ENCODE measurements at regions not wholly inside any gene's neighbourhood (a gene's known extent, or its start where the extent isn't known, plus 50 kb on each side); places are given as distances from the start of the nearest gene placed in this dataset.

DNA sequence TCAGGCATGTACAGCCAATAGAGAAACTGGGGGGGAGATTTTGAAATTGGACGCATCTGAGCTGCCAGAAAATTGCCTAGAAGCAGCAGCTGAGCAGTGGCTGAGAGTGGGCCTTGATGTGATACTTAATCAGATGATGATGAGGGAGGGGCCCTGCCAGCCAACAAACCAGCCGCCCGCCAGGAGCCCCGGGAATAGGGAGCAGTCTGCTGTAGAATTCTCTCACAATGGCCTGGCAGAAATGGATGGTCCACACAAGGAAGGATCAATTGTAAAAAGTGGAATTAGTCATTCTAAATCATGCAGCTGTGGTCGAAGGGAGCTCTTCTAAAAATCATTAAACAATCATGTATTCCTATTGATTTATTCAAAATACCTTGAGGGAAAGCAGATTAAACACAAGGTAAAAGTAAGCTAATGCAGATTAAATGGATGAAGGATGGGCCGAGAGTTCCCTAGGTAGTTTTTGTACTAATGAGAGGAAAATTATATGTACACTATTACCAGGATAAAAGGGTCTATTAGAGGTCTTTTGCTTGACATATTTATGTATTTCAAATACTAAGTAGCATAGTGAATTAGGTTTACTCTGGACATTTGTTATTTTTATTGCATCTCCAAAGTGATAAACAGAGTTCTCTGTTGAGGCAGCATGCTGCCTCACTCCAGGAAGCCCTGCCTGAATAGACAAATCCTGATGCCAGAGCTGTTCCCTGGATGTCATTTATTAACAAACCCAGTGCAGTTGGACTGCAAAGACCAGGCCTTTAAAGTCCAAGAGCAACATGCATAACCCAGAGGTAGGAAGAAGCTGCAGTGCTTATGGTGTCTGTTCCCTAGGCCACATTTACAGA is 91.3 kb downstream of the NKX6-1 start:
- no peak overlapping the region for H3K4me3 ChIP-seq
- no peak overlapping the region for H3K27ac ChIP-seq (ENCODE audit: extremely low read depth, low read depth, low read length)
- H3K9me3 ChIP-seq (replicated peaks; ENCODE audit: control insufficient read depth, insufficient read depth, low read depth, low read length), result no peaks in the 10 kb centered on the region
- no TSS peak for BruUV-seq (replicated peaks)
- no peaks in the 10 kb centered on the region for H3K27me3 ChIP-seq (ENCODE audit: control insufficient read depth in 2 of 2, insufficient read depth in 2 of 2, low read length in 2 of 2)
- H3K9ac ChIP-seq (ENCODE audit: insufficient read depth in 1 of 2, low read depth in 2 of 2, low read length in 2 of 2), result no peak overlapping the region
- in situ Hi-C loops (cut with MboI) (no loop called here), intact Hi-C loops (cut with micrococcal nuclease) (no loop called here)
- 2% methylated on average over 6 of the region's 6 CpGs for WGBS (ENCODE audit: insufficient coverage, low coverage, missing lambda C conversion rate)
- TF ChIP-seq SNIP1 (IDR thresholded peaks at IDR 0.05; ENCODE audit: low read depth) (no peak), FOXJ3 (CRISPR knock-in tag; IDR thresholded peaks at IDR 0.05) (no peak), MYC (IDR thresholded peaks at IDR 0.05; ENCODE audit: low read depth, low read length) (no peak), MYC (CRISPR knock-in tag; IDR thresholded peaks at IDR 0.05; ENCODE audit: borderline replicate concordance, low read depth) (no peak), ZNF197 (CRISPR knock-in tag; IDR thresholded peaks at IDR 0.05; ENCODE audit: low read depth) (no peak), SETDB1 (IDR thresholded peaks at IDR 0.05; ENCODE audit: low read length) (no peak), MEF2D (tag; conservative IDR thresholded peaks at IDR 0.05; ENCODE audit: low read depth) (no peak)
- CTCF ChIA-PET (ENCODE audit: low intra/inter-chr PET ratio), result no interaction called here
- no peaks in the 10 kb centered on the region for H3K79me2 ChIP-seq (ENCODE audit: control insufficient read depth, insufficient read depth, low read length)
- FAIRE-seq (no peak), ATAC-seq (no peak), DNase-seq (ENCODE audit: extremely low read depth in 1 of 4, low spot score in 3 of 4) (no peak)
- H4K20me1 ChIP-seq (replicated peaks; ENCODE audit: control insufficient read depth, insufficient read depth, low read length), result no peaks in the 10 kb centered on the region
- POLR2A ChIA-PET, result no interaction called here
- H3K9me1 ChIP-seq (ENCODE audit: control insufficient read depth, insufficient read depth, low read length), result no peaks in the 10 kb centered on the region
- H3K4me1 ChIP-seq (replicated peaks in 1 of 2; ENCODE audit: control insufficient read depth in 2 of 2, insufficient read depth in 2 of 2, low read length in 2 of 2), result no peaks in the 10 kb centered on the region
- H3K36me3 ChIP-seq (ENCODE audit: control insufficient read depth, insufficient read depth, low read length), result no peaks in the 10 kb centered on the region
- H3K4me2 ChIP-seq (ENCODE audit: insufficient read depth, low read length), result no peak overlapping the region
- H2AFZ ChIP-seq (ENCODE audit: low read depth, low read length), result no peak overlapping the region

All from K562 (cell line).